H9 (cell line): ENCODE measurements at regions not wholly inside any gene's neighbourhood (a gene's known extent, or its start where the extent isn't known, plus 50 kb on each side); places are given as distances from the start of the nearest gene placed in this dataset.

Source experiments
- DNase-seq: peaks from one replicate; pipeline ENCODE4 v3.0.0-alpha.2; 2017
- H2AFZ ChIP-seq: one replicate; pipeline ENCODE4 v1.6.1; 2013; ENCODE audit warnings: mild to moderate bottlenecking, low read length, control low read depth, moderate library complexity
- H2AK5ac ChIP-seq: 2 replicates; pipeline ENCODE4 v1.6.1; 2013; ENCODE audit warnings: low read length, control low read depth, mixed read lengths; ENCODE audit not compliant: insufficient read length
- H2BK120ac ChIP-seq: one replicate; pipeline ENCODE4 v1.6.1; 2013; ENCODE audit warnings: low read depth, mild to moderate bottlenecking, low read length, control low read depth, inconsistent platforms; ENCODE audit not compliant: poor library complexity, severe bottlenecking
- H2BK12ac ChIP-seq: 2 replicates; pipeline ENCODE4 v1.6.1; 2013; ENCODE audit warnings: low read length, control low read depth, mixed read lengths, low read depth; ENCODE audit not compliant: insufficient read length
- H2BK15ac ChIP-seq: 2 replicates; pipeline ENCODE4 v1.6.1; 2013; ENCODE audit warnings: low read depth, low read length, control low read depth
- H2BK20ac ChIP-seq: one replicate; pipeline ENCODE4 v1.6.1; 2013; ENCODE audit warnings: low read depth, mild to moderate bottlenecking, low read length, control low read depth, inconsistent platforms; ENCODE audit not compliant: poor library complexity, severe bottlenecking
- H2BK5ac ChIP-seq: 2 replicates; pipeline ENCODE4 v1.6.1; 2013; ENCODE audit warnings: low read length, control low read depth, mixed read lengths; ENCODE audit not compliant: insufficient read length
- H3K14ac ChIP-seq: 2 replicates; pipeline ENCODE4 v1.6.1; 2013; ENCODE audit warnings: low read length, control low read depth; ENCODE audit not compliant: insufficient read depth
- H3K18ac ChIP-seq: 2 replicates; pipeline ENCODE4 v1.6.1; 2013; ENCODE audit warnings: low read depth, mild to moderate bottlenecking, mixed read lengths, low read length, control low read depth; ENCODE audit not compliant: insufficient read length
- H3K23ac ChIP-seq: 2 replicates; pipeline ENCODE4 v1.6.1; 2013; ENCODE audit warnings: low read length, control low read depth, mixed read lengths, low read depth; ENCODE audit not compliant: insufficient read length
- H3K23me2 ChIP-seq: 2 replicates; pipeline ENCODE4 v1.6.1; 2013; ENCODE audit warnings: low read depth, mild to moderate bottlenecking, mixed read lengths, low read length, control low read depth; ENCODE audit not compliant: insufficient read length, poor library complexity, severe bottlenecking
- H3K27ac ChIP-seq: 2 replicates; pipeline ENCODE4 v1.5.1; 2013; ENCODE audit warnings: low read length, control low read depth, mixed read lengths, low read depth; ENCODE audit not compliant: insufficient read length
- H3K27me3 ChIP-seq: 2 replicates; pipeline ENCODE4 v1.6.1; 2013; ENCODE audit warnings: low read length, control low read depth, inconsistent platforms; ENCODE audit not compliant: insufficient read depth
- H3K4ac ChIP-seq: 2 replicates; pipeline ENCODE4 v1.6.1; 2013; ENCODE audit warnings: low read depth, mild to moderate bottlenecking, control low read depth, inconsistent platforms, low read length, moderate library complexity
- H3K4me1 ChIP-seq: 2 replicates; pipeline ENCODE4 v1.6.1; 2013; ENCODE audit warnings: low read length, control low read depth, inconsistent platforms; ENCODE audit not compliant: insufficient read depth
- H3K4me2 ChIP-seq: 2 replicates; pipeline ENCODE4 v1.6.1; 2013; ENCODE audit warnings: low read length, control low read depth, mixed read lengths; ENCODE audit not compliant: insufficient read length, insufficient read depth
- H3K56ac ChIP-seq: 2 replicates; pipeline ENCODE4 v1.6.1; 2013; ENCODE audit warnings: low read depth, mild to moderate bottlenecking, mixed read lengths, low read length, control low read depth; ENCODE audit not compliant: insufficient read length
- H3K79me1 ChIP-seq: 2 replicates; pipeline ENCODE4 v1.6.1; 2013; ENCODE audit warnings: low read depth, mild to moderate bottlenecking, moderate library complexity, low read length, control low read depth, inconsistent platforms; ENCODE audit not compliant: insufficient read depth, poor library complexity, severe bottlenecking
- H3K79me2 ChIP-seq: 2 replicates; pipeline ENCODE4 v1.6.1; 2013; ENCODE audit warnings: low read length, control low read depth, inconsistent platforms; ENCODE audit not compliant: insufficient read depth
- H3K9ac ChIP-seq: 2 replicates; pipeline ENCODE4 v1.6.1; 2013; ENCODE audit warnings: low read length, control low read depth, mixed read lengths; ENCODE audit not compliant: insufficient read length; ENCODE audit errors: extremely low read depth
- H3K9me3 ChIP-seq: one replicate; pipeline ENCODE4 v1.6.1; 2013; ENCODE audit warnings: low read depth, low read length, inconsistent platforms; ENCODE audit not compliant: control insufficient read depth
- H3T11ph ChIP-seq: one replicate; pipeline ENCODE4 v1.6.1; 2013; ENCODE audit warnings: mild to moderate bottlenecking, low read length, control low read depth, inconsistent platforms
- H4K20me1 ChIP-seq: one replicate; pipeline ENCODE4 v1.6.1; 2013; ENCODE audit not compliant: control insufficient read depth, insufficient read length, insufficient read depth
- H4K5ac ChIP-seq: 2 replicates; pipeline ENCODE4 v1.6.1; 2013; ENCODE audit warnings: low read depth, mild to moderate bottlenecking, mixed read lengths, low read length, control low read depth; ENCODE audit not compliant: insufficient read length
- H4K8ac ChIP-seq: replicated peaks from 2 replicates; pipeline ENCODE4 v1.6.1; 2013; ENCODE audit warnings: low read length, control low read depth, mixed read lengths, low read depth; ENCODE audit not compliant: insufficient read length
- H4K91ac ChIP-seq: 2 replicates; pipeline ENCODE4 v1.6.1; 2013; ENCODE audit warnings: low read depth, mild to moderate bottlenecking, moderate library complexity, mixed read lengths, low read length, control low read depth; ENCODE audit not compliant: insufficient read length
- H3K27ac Mint-ChIP-seq, 3 experiments: 2 replicates in 2 of 3; 3 replicates in 1 of 3; pipeline ENCODE4 v1.8.0; 2020 to 2021; ENCODE audit warnings: mixed read lengths in 3 of 3, mild to moderate bottlenecking in 1 of 3, moderate library complexity in 1 of 3
- H3K27me3 Mint-ChIP-seq: 2 replicates; pipeline ENCODE4 v1.8.0; 2021; ENCODE audit warnings: low read depth, mild to moderate bottlenecking, moderate library complexity, mixed read lengths
- H3K36me3 Mint-ChIP-seq, 3 experiments: 2 replicates in 2 of 3; 3 replicates in 1 of 3; pipeline ENCODE4 v1.8.0; 2020 to 2021; ENCODE audit warnings: low read depth in 3 of 3, mixed read lengths in 3 of 3; ENCODE audit not compliant: insufficient read depth in 1 of 3
- H3K4me1 Mint-ChIP-seq, 2 experiments: 2 replicates each; pipeline ENCODE4 v1.8.0; 2020; ENCODE audit warnings: mixed read lengths in 2 of 2
- H3K4me3 Mint-ChIP-seq, 2 experiments: 2 replicates in 1 of 2; 3 replicates in 1 of 2; pipeline ENCODE4 v1.8.0; 2020 to 2021; ENCODE audit warnings: mild to moderate bottlenecking in 2 of 2, mixed read lengths in 2 of 2, moderate library complexity in 1 of 2
- H3K9me3 Mint-ChIP-seq, 2 experiments: 2 replicates in 1 of 2; 3 replicates in 1 of 2; pipeline ENCODE4 v1.8.0; 2020; ENCODE audit warnings: mild to moderate bottlenecking in 2 of 2, mixed read lengths in 2 of 2, moderate library complexity in 1 of 2
- WGBS: extraction: QIAGEN DNeasy Blood & Tissue Kit; methylation state at CpG from one replicate; pipeline ENCODE4 v1.1.7; 2013; ENCODE audit warnings: missing lambda C conversion rate, low lambda C conversion rate, mixed read lengths; ENCODE audit not compliant: insufficient read length; ENCODE audit errors: extremely low coverage; 5-methylcytosine and 5-hydroxymethylcytosine counted together
- TF ChIP-seq, protein P1 (sequence below): fragments of 200-600 bp; sonication (generic); conservative IDR thresholded peaks from 3 replicates; pipeline ENCODE4 v1.8.0; 2021; ENCODE audit warnings: antibody characterized with exemption, mild to moderate bottlenecking

DNA sequence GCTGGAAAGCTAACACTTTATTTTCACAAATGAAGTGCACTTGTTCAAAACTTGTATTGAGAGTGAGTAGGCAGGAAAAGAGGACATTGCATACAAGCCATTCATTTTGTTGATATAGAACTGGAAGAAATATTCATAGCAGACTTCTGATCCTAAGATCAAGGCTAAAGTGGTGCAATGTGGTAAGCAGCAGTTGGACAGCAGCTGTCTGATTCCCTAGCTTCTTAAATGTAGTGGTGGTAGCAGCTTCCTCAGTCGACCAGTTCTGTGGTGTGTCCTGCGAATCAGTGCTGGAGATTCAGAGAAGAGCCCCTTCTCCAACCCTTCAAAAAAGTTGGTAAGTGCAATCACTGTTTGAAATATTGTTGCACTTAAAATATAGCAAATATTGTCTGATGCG lies 281.7 kb upstream of the GJE1 start:
- no peak overlapping the region for H3K56ac ChIP-seq
- H3K14ac ChIP-seq, result no peak overlapping the region
- H3K27me3 Mint-ChIP-seq, result no peaks in the 10 kb centered on the region
- no peak overlapping the region for H3K27ac Mint-ChIP-seq
- no CpG with 5 or more reads among the region's 3 CpGs for WGBS
- H3K9me3 Mint-ChIP-seq, result no peaks in the 10 kb centered on the region
- TF ChIP-seq, protein P1, sequence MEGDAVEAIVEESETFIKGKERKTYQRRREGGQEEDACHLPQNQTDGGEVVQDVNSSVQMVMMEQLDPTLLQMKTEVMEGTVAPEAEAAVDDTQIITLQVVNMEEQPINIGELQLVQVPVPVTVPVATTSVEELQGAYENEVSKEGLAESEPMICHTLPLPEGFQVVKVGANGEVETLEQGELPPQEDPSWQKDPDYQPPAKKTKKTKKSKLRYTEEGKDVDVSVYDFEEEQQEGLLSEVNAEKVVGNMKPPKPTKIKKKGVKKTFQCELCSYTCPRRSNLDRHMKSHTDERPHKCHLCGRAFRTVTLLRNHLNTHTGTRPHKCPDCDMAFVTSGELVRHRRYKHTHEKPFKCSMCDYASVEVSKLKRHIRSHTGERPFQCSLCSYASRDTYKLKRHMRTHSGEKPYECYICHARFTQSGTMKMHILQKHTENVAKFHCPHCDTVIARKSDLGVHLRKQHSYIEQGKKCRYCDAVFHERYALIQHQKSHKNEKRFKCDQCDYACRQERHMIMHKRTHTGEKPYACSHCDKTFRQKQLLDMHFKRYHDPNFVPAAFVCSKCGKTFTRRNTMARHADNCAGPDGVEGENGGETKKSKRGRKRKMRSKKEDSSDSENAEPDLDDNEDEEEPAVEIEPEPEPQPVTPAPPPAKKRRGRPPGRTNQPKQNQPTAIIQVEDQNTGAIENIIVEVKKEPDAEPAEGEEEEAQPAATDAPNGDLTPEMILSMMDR, result no peak
- no peak overlapping the region for H2BK20ac ChIP-seq
- H3K9ac ChIP-seq, result no peak overlapping the region
- H3K27ac ChIP-seq, result no peak overlapping the region
- H3K23ac ChIP-seq, result no peak overlapping the region
- no peak overlapping the region for H2AFZ ChIP-seq
- peaks cover 5 to 8% of the 10 kb centered on the region in 2 experiments; a peak in 3 of 4 replicates for H3K4me1 Mint-ChIP-seq
- no peak overlapping the region for H3K4me2 ChIP-seq
- H3K23me2 ChIP-seq, result no peaks in the 10 kb centered on the region
- H2BK120ac ChIP-seq, result no peak overlapping the region
- H3K79me2 ChIP-seq, result no peaks in the 10 kb centered on the region
- H3T11ph ChIP-seq, result no peak overlapping the region
- H2BK12ac ChIP-seq, result no peak overlapping the region
- no peaks in the 10 kb centered on the region for H3K9me3 ChIP-seq
- no peak overlapping the region for H3K18ac ChIP-seq
- H4K5ac ChIP-seq, result no peak overlapping the region
- H3K27me3 ChIP-seq, result no peaks in the 10 kb centered on the region
- no peak overlapping the region for H3K4ac ChIP-seq
- H4K20me1 ChIP-seq, result no peaks in the 10 kb centered on the region
- H4K8ac ChIP-seq, result no peak overlapping the region
- DNase-seq, result no peak
- H2BK5ac ChIP-seq, result no peak overlapping the region
- H2AK5ac ChIP-seq, result no peak overlapping the region
- H2BK15ac ChIP-seq, result no peak overlapping the region
- no peak overlapping the region for H4K91ac ChIP-seq
- no peaks in the 10 kb centered on the region for H3K79me1 ChIP-seq
- no peak overlapping the region for H3K4me3 Mint-ChIP-seq
- no peaks in the 10 kb centered on the region for H3K36me3 Mint-ChIP-seq
- no peaks in the 10 kb centered on the region for H3K4me1 ChIP-seq
